Breast epithelium (tissue), 4 donors: ENCODE measurements at regions not wholly inside any gene's neighbourhood (a gene's known extent, or its start where the extent isn't known, plus 50 kb on each side); places are given as distances from the start of the nearest gene placed in this dataset.

Source experiments
- DNase-seq, 2 donors: peaks; one replicate each; pipeline ENCODE4 v3.0.0-alpha.2; 2019; ENCODE audit warnings: low spot score in 2 of 2
- H3K27ac ChIP-seq, 2 donors: fragments of 200-600 bp; sonication (generic) in 1 of 2; one replicate each; pipeline ENCODE4 v1.5.1; 2016 to 2019; ENCODE audit warnings: mild to moderate bottlenecking in 1 of 2
- H3K27me3 ChIP-seq, 2 donors: fragments of 200-600 bp; sonication (generic) in 1 of 2; one replicate each; pipeline versions ENCODE4 v1.5.1 to v1.6.0; 2017 to 2019; ENCODE audit warnings: control low read depth in 1 of 2, mild to moderate bottlenecking in 1 of 2
- H3K36me3 ChIP-seq: fragments of 200-600 bp; one replicate; pipeline ENCODE4 v1.5.1; 2019
- H3K4me1 ChIP-seq, 2 donors: fragments of 200-600 bp; sonication (generic); one replicate each; pipeline ENCODE4 v1.5.1; 2016 to 2019; ENCODE audit warnings: control low read depth in 1 of 2
- H3K4me3 ChIP-seq, 3 donors: fragments of 200-600 bp; sonication (generic); 1 replicate in 2 of 3; 2 replicates in 1 of 3; pipeline ENCODE4 v1.5.1; 2016 to 2019; ENCODE audit warnings: mild to moderate bottlenecking in 3 of 3, moderate library complexity in 2 of 3
- H3K9me3 ChIP-seq, 2 donors: fragments of 200-600 bp; sonication (generic) in 1 of 2; one replicate each; pipeline ENCODE4 v1.5.1; 2016 to 2019; ENCODE audit warnings: control low read depth in 1 of 2
- CTCF ChIP-seq, 3 donors: fragments of 450-650 bp; IDR thresholded peaks; one replicate each; pipeline ENCODE4 v1.5.1; 2016 to 2017; ENCODE audit warnings: antibody characterized with exemption in 3 of 3, mild to moderate bottlenecking in 3 of 3, moderate library complexity in 3 of 3
- POLR2A ChIP-seq: fragments of 450-650 bp; IDR thresholded peaks from one replicate; pipeline ENCODE4 v1.6.1; 2016; ENCODE audit warnings: antibody characterized with exemption, mild to moderate bottlenecking, moderate library complexity
- POLR2AphosphoS5 ChIP-seq, 3 donors: sonication (generic); formaldehyde crosslinking; IDR thresholded peaks; one replicate each; pipeline ENCODE4 v1.6.1; 2017; ENCODE audit warnings: antibody characterized with exemption in 3 of 3
- intact Hi-C: fragments of 100-400 bp; cut with DNase I; formaldehyde crosslinking; loops from one replicate; pipeline ENCODE4 v1.15.1; 2023; ENCODE audit warnings: low total_unique reads

- DNase-seq: no peak
- Histone ChIP-seq H3K9me3 (no peaks in the 10 kb centered on the region), H3K36me3 (no peaks in the 10 kb centered on the region), H3K4me3 (no peak overlapping the region), H3K4me1 (no peaks in the 10 kb centered on the region), H3K27me3 (no peaks in the 10 kb centered on the region), H3K27ac (no peak overlapping the region)
- intact Hi-C loops: no loop called here
- no peak for TF ChIP-seq CTCF (IDR thresholded peaks at IDR 0.05)
- no peak for TF ChIP-seq POLR2AphosphoS5 (IDR thresholded peaks at IDR 0.05)
- no peak for TF ChIP-seq POLR2A
Measured at GRCh38 chr2:16279641-16280040, 339.3 kb downstream of the MYCN start.

GRCh38 chr2:16279201-16279570, 338.8 kb downstream of the MYCN start:
- no peaks in the 10 kb centered on the region for H3K9me3 ChIP-seq
- TF ChIP-seq POLR2AphosphoS5 (IDR thresholded peaks at IDR 0.05) (no peak), CTCF (IDR thresholded peaks at IDR 0.05) (no peak), POLR2A (no peak)
- H3K4me1 ChIP-seq: no peaks in the 10 kb centered on the region
- no peaks in the 10 kb centered on the region for H3K36me3 ChIP-seq
- no peak for DNase-seq
- H3K4me3 ChIP-seq: no peak overlapping the region
- H3K27ac ChIP-seq: no peak overlapping the region
- H3K27me3 ChIP-seq: no peaks in the 10 kb centered on the region
- intact Hi-C loops: no loop called here

- Histone ChIP-seq H3K4me3 (no peak overlapping the region), H3K27ac (no peak overlapping the region), H3K36me3 (no peaks in the 10 kb centered on the region), H3K9me3 (no peaks in the 10 kb centered on the region), H3K27me3 (no peaks in the 10 kb centered on the region), H3K4me1 (no peaks in the 10 kb centered on the region)
- TF ChIP-seq POLR2AphosphoS5 (IDR thresholded peaks at IDR 0.05) (no peak), CTCF (IDR thresholded peaks at IDR 0.05) (no peak), POLR2A (no peak)
- intact Hi-C loops: no loop called here
- DNase-seq: no peak
Measured at GRCh38 chr2:16278421-16279200, 338.3 kb downstream of the MYCN start.

- Histone ChIP-seq H3K4me1 (no peaks in the 10 kb centered on the region), H3K9me3 (no peaks in the 10 kb centered on the region), H3K27me3 (no peaks in the 10 kb centered on the region), H3K27ac (no peak overlapping the region), H3K4me3 (no peak overlapping the region), H3K36me3 (no peaks in the 10 kb centered on the region)
- TF ChIP-seq POLR2A (no peak), POLR2AphosphoS5 (IDR thresholded peaks at IDR 0.05) (no peak)
- no peak for DNase-seq
- intact Hi-C loops: no loop called here
Measured at GRCh38 chr2:16277117-16277516, 336.8 kb downstream of the MYCN start.

- H3K36me3 ChIP-seq: no peaks in the 10 kb centered on the region
- no peak overlapping the region for H3K4me3 ChIP-seq
- TF ChIP-seq CTCF (IDR thresholded peaks at IDR 0.05) (no peak), POLR2AphosphoS5 (IDR thresholded peaks at IDR 0.05) (no peak), POLR2A (no peak)
- no peak for DNase-seq
- intact Hi-C loops: no loop called here
- H3K9me3 ChIP-seq: no peaks in the 10 kb centered on the region
- no peaks in the 10 kb centered on the region for H3K4me1 ChIP-seq
- no peaks in the 10 kb centered on the region for H3K27me3 ChIP-seq
- H3K27ac ChIP-seq: no peak overlapping the region
Measured at GRCh38 chr2:16275661-16276060, 335.3 kb downstream of the MYCN start.

GRCh38 chr2:16275131-16275530, 334.8 kb downstream of the MYCN start:
- no peaks in the 10 kb centered on the region for H3K9me3 ChIP-seq
- H3K4me3 ChIP-seq: no peak overlapping the region
- no peak for DNase-seq
- H3K36me3 ChIP-seq: no peaks in the 10 kb centered on the region
- no peaks in the 10 kb centered on the region for H3K4me1 ChIP-seq
- no peaks in the 10 kb centered on the region for H3K27me3 ChIP-seq
- TF ChIP-seq CTCF (IDR thresholded peaks at IDR 0.05): no peak
- intact Hi-C loops: no loop called here
- no peak overlapping the region for H3K27ac ChIP-seq
